Erythroblast (primary cell): ENCODE measurements at regions not wholly inside any gene's neighbourhood (a gene's known extent, or its start where the extent isn't known, plus 50 kb on each side); places are given as distances from the start of the nearest gene placed in this dataset.

ENCODE experiments used
- GATA1 ChIP-seq: IDR thresholded peaks from 2 replicates; pipeline ENCODE4 v1.6.1; 2011; ENCODE audit warnings: low read depth, mild to moderate bottlenecking, control low read depth, low read length, moderate library complexity
- POLR2A ChIP-seq: IDR thresholded peaks from 2 replicates; pipeline ENCODE4 v1.6.1; 2011; ENCODE audit warnings: mild to moderate bottlenecking, low read length

- TF ChIP-seq POLR2A, result no peak
- TF ChIP-seq GATA1, result no peak
Observed at GRCh38 chr3:163315786-163316185, 1762.5 kb downstream of the SI start.
